GM23338 (cell line): ENCODE measurements at regions not wholly inside any gene's neighbourhood (a gene's known extent, or its start where the extent isn't known, plus 50 kb on each side); places are given as distances from the start of the nearest gene placed in this dataset.

Source experiments
- ATAC-seq: fragments of 200-7000 bp; cut with Tn5 transposase; 3 replicates; pipeline ENCODE4 v1.9.1; 2020
- DNase-seq: peaks from one replicate; pipeline ENCODE4 v3.0.0-alpha.2; 2015; ENCODE audit warnings: low spot score
- H2AFZ ChIP-seq: fragments of 200-600 bp; sonication (generic); 2 replicates; pipeline ENCODE4 v1.8.0; 2016; ENCODE audit warnings: antibody characterized with exemption, mild to moderate bottlenecking, moderate library complexity
- H3F3A ChIP-seq: fragments of 200-600 bp; sonication (generic); replicated peaks from 2 replicates; pipeline ENCODE4 v1.8.0; 2017; ENCODE audit warnings: antibody characterized with exemption, mixed run types, low read depth
- H3K27ac ChIP-seq: fragments of 200-600 bp; sonication (generic); 2 replicates; pipeline ENCODE4 v1.6.1; 2016; ENCODE audit warnings: low read depth
- H3K27me3 ChIP-seq: fragments of 200-600 bp; sonication (generic); 2 replicates; pipeline ENCODE4 v1.8.0; 2016; ENCODE audit warnings: mild to moderate bottlenecking, mixed run types, moderate library complexity; ENCODE audit not compliant: insufficient read depth
- H3K36me3 ChIP-seq: fragments of 200-600 bp; sonication (generic); 2 replicates; pipeline ENCODE4 v1.8.0; 2016; ENCODE audit warnings: mild to moderate bottlenecking; ENCODE audit not compliant: insufficient read depth
- H3K4me1 ChIP-seq: fragments of 200-600 bp; sonication (generic); 2 replicates; pipeline ENCODE4 v1.8.0; 2016; ENCODE audit warnings: mild to moderate bottlenecking, moderate library complexity; ENCODE audit not compliant: insufficient read depth
- H3K4me2 ChIP-seq: fragments of 200-600 bp; sonication (generic); 2 replicates; pipeline ENCODE4 v1.7.1; 2017; ENCODE audit warnings: mixed run types
- H3K4me3 ChIP-seq: fragments of 200-600 bp; sonication (generic); 2 replicates; pipeline ENCODE4 v1.6.1; 2016; ENCODE audit warnings: mixed run types
- H3K79me2 ChIP-seq: fragments of 200-600 bp; sonication (generic); replicated peaks from 2 replicates; pipeline ENCODE4 v1.8.0; 2017; ENCODE audit warnings: mild to moderate bottlenecking; ENCODE audit not compliant: insufficient read depth
- H3K9me2 ChIP-seq: fragments of 200-600 bp; sonication (generic); 2 replicates; pipeline ENCODE4 v1.8.0; 2017; ENCODE audit not compliant: insufficient read depth
- H4K20me1 ChIP-seq: fragments of 200-600 bp; sonication (generic); replicated peaks from 2 replicates; pipeline ENCODE4 v1.8.0; 2017; ENCODE audit warnings: mild to moderate bottlenecking; ENCODE audit not compliant: insufficient read depth
- H3K27ac Mint-ChIP-seq: 2 replicates; pipeline ENCODE4 v1.8.0; 2020; ENCODE audit warnings: inconsistent platforms, mild to moderate bottlenecking, moderate library complexity, mixed read lengths
- H3K27me3 Mint-ChIP-seq: 3 replicates; pipeline ENCODE4 v1.8.0; 2022; ENCODE audit warnings: low read depth, mild to moderate bottlenecking, moderate library complexity, mixed read lengths, inconsistent platforms; ENCODE audit not compliant: insufficient read depth, poor library complexity
- H3K36me3 Mint-ChIP-seq: 3 replicates; pipeline ENCODE4 v1.8.0; 2021; ENCODE audit warnings: low read depth, mild to moderate bottlenecking, inconsistent platforms, moderate library complexity, mixed read lengths
- H3K4me1 Mint-ChIP-seq: 3 replicates; pipeline ENCODE4 v1.8.0; 2020; ENCODE audit warnings: mild to moderate bottlenecking, inconsistent platforms, mixed read lengths
- H3K4me3 Mint-ChIP-seq: 3 replicates; pipeline ENCODE4 v1.8.0; 2021; ENCODE audit warnings: moderate library complexity, mild to moderate bottlenecking, inconsistent platforms, mixed read lengths
- H3K9me3 Mint-ChIP-seq: 3 replicates; pipeline ENCODE4 v1.8.0; 2020; ENCODE audit warnings: moderate library complexity, mild to moderate bottlenecking, inconsistent platforms, mixed read lengths
- CREB1 ChIP-seq: fragments of 250-450 bp; sonication (Bioruptor Pico); IDR thresholded peaks from 2 replicates; pipeline ENCODE4 v1.5.0; 2020; ENCODE audit warnings: low read depth, mild to moderate bottlenecking, moderate library complexity
- EZH2 ChIP-seq: fragments of 200-600 bp; sonication (generic); IDR thresholded peaks from one replicate; pipeline ENCODE4 v1.8.0; 2017; ENCODE audit warnings: antibody characterized with exemption, mild to moderate bottlenecking, low read depth; ENCODE audit not compliant: unreplicated experiment
- EZH2phosphoT487 ChIP-seq: fragments of 200-600 bp; sonication (generic); IDR thresholded peaks from one replicate; pipeline ENCODE4 v1.8.1; 2018; ENCODE audit warnings: antibody characterized with exemption; ENCODE audit not compliant: unreplicated experiment
- JUNB ChIP-seq: IDR thresholded peaks from one replicate; pipeline ENCODE4 v1.6.1; 2016; ENCODE audit warnings: antibody characterized with exemption; ENCODE audit not compliant: unreplicated experiment
- NANOG ChIP-seq: IDR thresholded peaks from 2 replicates; pipeline ENCODE4 v1.6.1; 2016; ENCODE audit warnings: antibody characterized with exemption, borderline replicate concordance
- POLR2AphosphoS5 ChIP-seq: IDR thresholded peaks from 2 replicates; pipeline ENCODE4 v1.6.1; 2016; ENCODE audit warnings: antibody characterized with exemption, low read depth
- STAT1 ChIP-seq: IDR thresholded peaks from one replicate; pipeline ENCODE4 v1.6.1; 2016; ENCODE audit warnings: antibody characterized with exemption; ENCODE audit not compliant: unreplicated experiment
- ZNF114 ChIP-seq: fragments of 250-450 bp; sonication (Bioruptor Pico); IDR thresholded peaks from 2 replicates; pipeline ENCODE4 v1.5.0; 2020; ENCODE audit warnings: mild to moderate bottlenecking, moderate library complexity
- ZNF331 ChIP-seq: fragments of 250-450 bp; sonication (Bioruptor Pico); IDR thresholded peaks from 2 replicates; pipeline ENCODE4 v1.5.0; 2020; ENCODE audit warnings: low read depth, mild to moderate bottlenecking, moderate library complexity
- TF ChIP-seq, protein P1 (sequence below): fragments of 250-450 bp; sonication (Bioruptor Pico); IDR thresholded peaks from 2 replicates; pipeline ENCODE4 v1.5.0; 2020; ENCODE audit warnings: mild to moderate bottlenecking, moderate library complexity
- TF ChIP-seq, protein P2 (sequence below), 2 experiments: fragments of 200-600 bp in 1 of 2; sonication (generic) in 1 of 2; conservative IDR thresholded peaks; 2 replicates each; pipeline versions ENCODE4 v1.5.1 to v1.6.1; 2016 to 2017; ENCODE audit warnings: antibody characterized with exemption in 2 of 2, low read depth in 2 of 2, mild to moderate bottlenecking in 2 of 2, moderate library complexity in 1 of 2
- TF ChIP-seq, protein P3 (sequence below): IDR thresholded peaks from one replicate; pipeline ENCODE4 v1.6.1; 2018; ENCODE audit warnings: antibody characterized with exemption; ENCODE audit not compliant: unreplicated experiment
- TF ChIP-seq, protein P4 (sequence below): IDR thresholded peaks from 2 replicates; pipeline ENCODE4 v1.6.1; 2016; ENCODE audit warnings: antibody characterized with exemption

DNA sequence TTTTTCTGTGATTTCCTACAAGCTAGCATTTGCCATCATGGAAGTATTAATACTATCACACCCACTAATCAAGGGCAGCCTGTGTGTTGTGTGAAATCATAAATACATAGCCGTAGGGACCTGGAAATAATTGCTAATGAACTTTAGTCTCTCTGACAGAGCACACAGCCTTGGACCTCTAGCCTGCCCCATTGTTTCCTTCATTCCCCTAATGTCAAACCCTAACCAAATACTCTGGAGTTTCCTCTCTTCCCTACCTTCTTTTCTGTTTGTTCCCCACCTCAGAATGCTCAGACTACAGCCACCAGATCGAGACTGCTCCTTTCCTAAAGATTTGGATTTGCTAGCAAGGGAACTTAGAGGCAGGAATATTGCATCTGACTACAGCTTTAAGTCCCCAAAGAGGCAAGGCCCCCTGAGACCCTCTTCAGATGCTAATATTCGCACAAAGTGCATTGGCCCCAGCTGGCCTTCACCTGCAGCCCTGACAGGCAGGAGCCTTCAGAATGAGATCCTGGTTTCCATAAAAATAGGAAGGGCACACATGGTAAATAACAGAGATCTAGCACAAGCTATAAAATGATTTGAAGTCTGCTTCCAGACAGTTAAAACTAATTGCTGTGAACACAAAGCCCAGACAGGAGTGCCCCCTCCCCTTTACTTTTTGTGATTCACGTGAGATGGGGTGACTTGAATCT, 279.2 kb upstream of the DCC start:
- Histone ChIP-seq H3F3A (no peaks in the 10 kb centered on the region), H3K36me3 (no peaks in the 10 kb centered on the region), H3K27me3 (no peaks in the 10 kb centered on the region), H3K4me3 (peak overlapping the region; percentile 18; the same call in 1 of the 2 replicates), H3K27ac (peak overlapping the region; percentile 28), H4K20me1 (no peaks in the 10 kb centered on the region), H2AFZ (0 out of 2 replicates have a peak overlapping the region, but pooled peaks have one; percentile 9), H3K79me2 (no peaks in the 10 kb centered on the region), H3K4me2 (peak overlapping the region; percentile 64), H3K4me1 (peaks cover 32% of the 10 kb centered on the region), H3K9me2 (no peaks in the 10 kb centered on the region; the same call in 1 of the 2 replicates)
- Mint-ChIP-seq H3K9me3 (peaks cover 21% of the 10 kb centered on the region), H3K36me3 (peaks cover 24% of the 10 kb centered on the region), H3K27ac (peak overlapping the region; percentile 80), H3K4me3 (peak overlapping the region; percentile 8; the same call in 2 of the 3 replicates), H3K4me1 (peaks cover 36% of the 10 kb centered on the region), H3K27me3 (peaks cover 5% of the 10 kb centered on the region)
- TF ChIP-seq STAT1 (no peak), NANOG (no peak; the same call in 1 of the 2 replicates), ZNF114 (CRISPR knock-in tag) (no peak), ZNF331 (CRISPR knock-in tag) (no peak), POLR2AphosphoS5 (no peak), EZH2 (no peak), JUNB (no peak), EZH2phosphoT487 (no peak), CREB1 (CRISPR knock-in tag) (no peak)
- TF ChIP-seq, protein P1, sequence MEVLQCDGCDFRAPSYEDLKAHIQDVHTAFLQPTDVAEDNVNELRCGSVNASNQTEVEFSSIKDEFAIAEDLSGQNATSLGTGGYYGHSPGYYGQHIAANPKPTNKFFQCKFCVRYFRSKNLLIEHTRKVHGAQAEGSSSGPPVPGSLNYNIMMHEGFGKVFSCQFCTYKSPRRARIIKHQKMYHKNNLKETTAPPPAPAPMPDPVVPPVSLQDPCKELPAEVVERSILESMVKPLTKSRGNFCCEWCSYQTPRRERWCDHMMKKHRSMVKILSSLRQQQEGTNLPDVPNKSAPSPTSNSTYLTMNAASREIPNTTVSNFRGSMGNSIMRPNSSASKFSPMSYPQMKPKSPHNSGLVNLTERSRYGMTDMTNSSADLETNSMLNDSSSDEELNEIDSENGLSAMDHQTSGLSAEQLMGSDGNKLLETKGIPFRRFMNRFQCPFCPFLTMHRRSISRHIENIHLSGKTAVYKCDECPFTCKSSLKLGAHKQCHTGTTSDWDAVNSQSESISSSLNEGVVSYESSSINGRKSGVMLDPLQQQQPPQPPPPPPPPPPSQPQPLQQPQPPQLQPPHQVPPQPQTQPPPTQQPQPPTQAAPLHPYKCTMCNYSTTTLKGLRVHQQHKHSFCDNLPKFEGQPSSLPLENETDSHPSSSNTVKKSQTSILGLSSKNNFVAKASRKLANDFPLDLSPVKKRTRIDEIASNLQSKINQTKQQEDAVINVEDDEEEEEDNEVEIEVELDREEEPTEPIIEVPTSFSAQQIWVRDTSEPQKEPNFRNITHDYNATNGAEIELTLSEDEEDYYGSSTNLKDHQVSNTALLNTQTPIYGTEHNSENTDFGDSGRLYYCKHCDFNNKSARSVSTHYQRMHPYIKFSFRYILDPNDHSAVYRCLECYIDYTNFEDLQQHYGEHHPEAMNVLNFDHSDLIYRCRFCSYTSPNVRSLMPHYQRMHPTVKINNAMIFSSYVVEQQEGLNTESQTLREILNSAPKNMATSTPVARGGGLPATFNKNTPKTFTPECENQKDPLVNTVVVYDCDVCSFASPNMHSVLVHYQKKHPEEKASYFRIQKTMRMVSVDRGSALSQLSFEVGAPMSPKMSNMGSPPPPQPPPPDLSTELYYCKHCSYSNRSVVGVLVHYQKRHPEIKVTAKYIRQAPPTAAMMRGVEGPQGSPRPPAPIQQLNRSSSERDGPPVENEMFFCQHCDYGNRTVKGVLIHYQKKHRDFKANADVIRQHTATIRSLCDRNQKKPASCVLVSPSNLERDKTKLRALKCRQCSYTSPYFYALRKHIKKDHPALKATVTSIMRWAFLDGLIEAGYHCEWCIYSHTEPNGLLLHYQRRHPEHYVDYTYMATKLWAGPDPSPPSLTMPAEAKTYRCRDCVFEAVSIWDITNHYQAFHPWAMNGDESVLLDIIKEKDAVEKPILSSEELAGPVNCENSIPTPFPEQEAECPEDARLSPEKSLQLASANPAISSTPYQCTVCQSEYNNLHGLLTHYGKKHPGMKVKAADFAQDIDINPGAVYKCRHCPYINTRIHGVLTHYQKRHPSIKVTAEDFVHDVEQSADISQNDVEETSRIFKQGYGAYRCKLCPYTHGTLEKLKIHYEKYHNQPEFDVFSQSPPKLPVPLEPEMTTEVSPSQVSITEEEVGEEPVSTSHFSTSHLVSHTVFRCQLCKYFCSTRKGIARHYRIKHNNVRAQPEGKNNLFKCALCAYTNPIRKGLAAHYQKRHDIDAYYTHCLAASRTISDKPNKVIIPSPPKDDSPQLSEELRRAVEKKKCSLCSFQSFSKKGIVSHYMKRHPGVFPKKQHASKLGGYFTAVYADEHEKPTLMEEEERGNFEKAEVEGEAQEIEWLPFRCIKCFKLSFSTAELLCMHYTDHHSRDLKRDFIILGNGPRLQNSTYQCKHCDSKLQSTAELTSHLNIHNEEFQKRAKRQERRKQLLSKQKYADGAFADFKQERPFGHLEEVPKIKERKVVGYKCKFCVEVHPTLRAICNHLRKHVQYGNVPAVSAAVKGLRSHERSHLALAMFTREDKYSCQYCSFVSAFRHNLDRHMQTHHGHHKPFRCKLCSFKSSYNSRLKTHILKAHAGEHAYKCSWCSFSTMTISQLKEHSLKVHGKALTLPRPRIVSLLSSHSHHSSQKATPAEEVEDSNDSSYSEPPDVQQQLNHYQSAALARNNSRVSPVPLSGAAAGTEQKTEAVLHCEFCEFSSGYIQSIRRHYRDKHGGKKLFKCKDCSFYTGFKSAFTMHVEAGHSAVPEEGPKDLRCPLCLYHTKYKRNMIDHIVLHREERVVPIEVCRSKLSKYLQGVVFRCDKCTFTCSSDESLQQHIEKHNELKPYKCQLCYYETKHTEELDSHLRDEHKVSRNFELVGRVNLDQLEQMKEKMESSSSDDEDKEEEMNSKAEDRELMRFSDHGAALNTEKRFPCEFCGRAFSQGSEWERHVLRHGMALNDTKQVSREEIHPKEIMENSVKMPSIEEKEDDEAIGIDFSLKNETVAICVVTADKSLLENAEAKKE = no peak
- TF ChIP-seq, protein P2, sequence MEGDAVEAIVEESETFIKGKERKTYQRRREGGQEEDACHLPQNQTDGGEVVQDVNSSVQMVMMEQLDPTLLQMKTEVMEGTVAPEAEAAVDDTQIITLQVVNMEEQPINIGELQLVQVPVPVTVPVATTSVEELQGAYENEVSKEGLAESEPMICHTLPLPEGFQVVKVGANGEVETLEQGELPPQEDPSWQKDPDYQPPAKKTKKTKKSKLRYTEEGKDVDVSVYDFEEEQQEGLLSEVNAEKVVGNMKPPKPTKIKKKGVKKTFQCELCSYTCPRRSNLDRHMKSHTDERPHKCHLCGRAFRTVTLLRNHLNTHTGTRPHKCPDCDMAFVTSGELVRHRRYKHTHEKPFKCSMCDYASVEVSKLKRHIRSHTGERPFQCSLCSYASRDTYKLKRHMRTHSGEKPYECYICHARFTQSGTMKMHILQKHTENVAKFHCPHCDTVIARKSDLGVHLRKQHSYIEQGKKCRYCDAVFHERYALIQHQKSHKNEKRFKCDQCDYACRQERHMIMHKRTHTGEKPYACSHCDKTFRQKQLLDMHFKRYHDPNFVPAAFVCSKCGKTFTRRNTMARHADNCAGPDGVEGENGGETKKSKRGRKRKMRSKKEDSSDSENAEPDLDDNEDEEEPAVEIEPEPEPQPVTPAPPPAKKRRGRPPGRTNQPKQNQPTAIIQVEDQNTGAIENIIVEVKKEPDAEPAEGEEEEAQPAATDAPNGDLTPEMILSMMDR (conservative IDR thresholded peaks at IDR 0.05; ENCODE audit: low read depth in 2 of 2) = no peak
- TF ChIP-seq, protein P3, sequence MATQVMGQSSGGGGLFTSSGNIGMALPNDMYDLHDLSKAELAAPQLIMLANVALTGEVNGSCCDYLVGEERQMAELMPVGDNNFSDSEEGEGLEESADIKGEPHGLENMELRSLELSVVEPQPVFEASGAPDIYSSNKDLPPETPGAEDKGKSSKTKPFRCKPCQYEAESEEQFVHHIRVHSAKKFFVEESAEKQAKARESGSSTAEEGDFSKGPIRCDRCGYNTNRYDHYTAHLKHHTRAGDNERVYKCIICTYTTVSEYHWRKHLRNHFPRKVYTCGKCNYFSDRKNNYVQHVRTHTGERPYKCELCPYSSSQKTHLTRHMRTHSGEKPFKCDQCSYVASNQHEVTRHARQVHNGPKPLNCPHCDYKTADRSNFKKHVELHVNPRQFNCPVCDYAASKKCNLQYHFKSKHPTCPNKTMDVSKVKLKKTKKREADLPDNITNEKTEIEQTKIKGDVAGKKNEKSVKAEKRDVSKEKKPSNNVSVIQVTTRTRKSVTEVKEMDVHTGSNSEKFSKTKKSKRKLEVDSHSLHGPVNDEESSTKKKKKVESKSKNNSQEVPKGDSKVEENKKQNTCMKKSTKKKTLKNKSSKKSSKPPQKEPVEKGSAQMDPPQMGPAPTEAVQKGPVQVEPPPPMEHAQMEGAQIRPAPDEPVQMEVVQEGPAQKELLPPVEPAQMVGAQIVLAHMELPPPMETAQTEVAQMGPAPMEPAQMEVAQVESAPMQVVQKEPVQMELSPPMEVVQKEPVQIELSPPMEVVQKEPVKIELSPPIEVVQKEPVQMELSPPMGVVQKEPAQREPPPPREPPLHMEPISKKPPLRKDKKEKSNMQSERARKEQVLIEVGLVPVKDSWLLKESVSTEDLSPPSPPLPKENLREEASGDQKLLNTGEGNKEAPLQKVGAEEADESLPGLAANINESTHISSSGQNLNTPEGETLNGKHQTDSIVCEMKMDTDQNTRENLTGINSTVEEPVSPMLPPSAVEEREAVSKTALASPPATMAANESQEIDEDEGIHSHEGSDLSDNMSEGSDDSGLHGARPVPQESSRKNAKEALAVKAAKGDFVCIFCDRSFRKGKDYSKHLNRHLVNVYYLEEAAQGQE = no peak
- TF ChIP-seq, protein P4, sequence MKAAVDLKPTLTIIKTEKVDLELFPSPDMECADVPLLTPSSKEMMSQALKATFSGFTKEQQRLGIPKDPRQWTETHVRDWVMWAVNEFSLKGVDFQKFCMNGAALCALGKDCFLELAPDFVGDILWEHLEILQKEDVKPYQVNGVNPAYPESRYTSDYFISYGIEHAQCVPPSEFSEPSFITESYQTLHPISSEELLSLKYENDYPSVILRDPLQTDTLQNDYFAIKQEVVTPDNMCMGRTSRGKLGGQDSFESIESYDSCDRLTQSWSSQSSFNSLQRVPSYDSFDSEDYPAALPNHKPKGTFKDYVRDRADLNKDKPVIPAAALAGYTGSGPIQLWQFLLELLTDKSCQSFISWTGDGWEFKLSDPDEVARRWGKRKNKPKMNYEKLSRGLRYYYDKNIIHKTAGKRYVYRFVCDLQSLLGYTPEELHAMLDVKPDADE = no peak
- DNase-seq (peak; percentile 31), ATAC-seq (peak; percentile 97)
